Calu3 (cell line): ENCODE measurements at regions not wholly inside any gene's neighbourhood (a gene's known extent, or its start where the extent isn't known, plus 50 kb on each side); places are given as distances from the start of the nearest gene placed in this dataset.

Source experiments
- BruUV-seq: library from RNA; stranded (reverse); fragments of 400-500 nt; replicated peaks from 2 replicates; lab custom pipeline; 2021; lab: Mats Ljungman, UMichigan
- CTCF ChIA-PET: fragments of 300-600 bp; sonication (Branson Sonifier 250); formaldehyde crosslinking; loops from one replicate; lab custom pipeline; 2022; ENCODE audit warnings: antibody characterized with exemption; lab: Charles Lee
- DNase-seq: peaks from one replicate; pipeline ENCODE4 v3.0.0; 2022
- H3K27ac Mint-ChIP-seq: one replicate; pipeline ENCODE4 v1.8.0; 2022; ENCODE audit warnings: mixed read lengths; ENCODE audit not compliant: unreplicated experiment
- H3K27me3 Mint-ChIP-seq: one replicate; pipeline ENCODE4 v1.8.0; 2022; ENCODE audit warnings: mixed read lengths; ENCODE audit not compliant: unreplicated experiment
- H3K36me3 Mint-ChIP-seq: one replicate; pipeline ENCODE4 v1.8.0; 2022; ENCODE audit warnings: mild to moderate bottlenecking, moderate library complexity, mixed read lengths; ENCODE audit not compliant: insufficient read depth, unreplicated experiment
- H3K4me1 Mint-ChIP-seq: one replicate; pipeline ENCODE4 v1.8.0; 2022; ENCODE audit warnings: mild to moderate bottlenecking, low read depth, mixed read lengths; ENCODE audit not compliant: unreplicated experiment
- H3K4me3 Mint-ChIP-seq: one replicate; pipeline ENCODE4 v1.8.0; 2022; ENCODE audit warnings: mild to moderate bottlenecking, low read depth, moderate library complexity, mixed read lengths; ENCODE audit not compliant: unreplicated experiment
- H3K9me3 Mint-ChIP-seq: one replicate; pipeline ENCODE4 v1.8.0; 2022; ENCODE audit warnings: low read depth, mixed read lengths; ENCODE audit not compliant: unreplicated experiment
- intact Hi-C: fragments of 100-400 bp; cut with micrococcal nuclease; formaldehyde crosslinking; loops from one replicate; pipeline ENCODE4 v1.10.0; 2022; ENCODE audit not compliant: unreplicated experiment
- TF ChIP-seq, protein P1 (sequence below): fragments of 200-600 bp; IDR thresholded peaks from one replicate; pipeline ENCODE4 v1.8.0; 2022; ENCODE audit warnings: antibody characterized with exemption; ENCODE audit not compliant: unreplicated experiment

GRCh38 chr5:171678646-171679045 is 107.0 kb upstream of the SMIM23 start:
- Mint-ChIP-seq H3K4me1 (peaks cover 6% of the 10 kb centered on the region), H3K4me3 (no peak overlapping the region), H3K27me3 (peaks cover 100% of the 10 kb centered on the region), H3K27ac (no peak overlapping the region), H3K9me3 (no peaks in the 10 kb centered on the region), H3K36me3 (no peaks in the 10 kb centered on the region)
- no peak for DNase-seq
- CTCF ChIA-PET = no interaction called here
- TF ChIP-seq, protein P1, sequence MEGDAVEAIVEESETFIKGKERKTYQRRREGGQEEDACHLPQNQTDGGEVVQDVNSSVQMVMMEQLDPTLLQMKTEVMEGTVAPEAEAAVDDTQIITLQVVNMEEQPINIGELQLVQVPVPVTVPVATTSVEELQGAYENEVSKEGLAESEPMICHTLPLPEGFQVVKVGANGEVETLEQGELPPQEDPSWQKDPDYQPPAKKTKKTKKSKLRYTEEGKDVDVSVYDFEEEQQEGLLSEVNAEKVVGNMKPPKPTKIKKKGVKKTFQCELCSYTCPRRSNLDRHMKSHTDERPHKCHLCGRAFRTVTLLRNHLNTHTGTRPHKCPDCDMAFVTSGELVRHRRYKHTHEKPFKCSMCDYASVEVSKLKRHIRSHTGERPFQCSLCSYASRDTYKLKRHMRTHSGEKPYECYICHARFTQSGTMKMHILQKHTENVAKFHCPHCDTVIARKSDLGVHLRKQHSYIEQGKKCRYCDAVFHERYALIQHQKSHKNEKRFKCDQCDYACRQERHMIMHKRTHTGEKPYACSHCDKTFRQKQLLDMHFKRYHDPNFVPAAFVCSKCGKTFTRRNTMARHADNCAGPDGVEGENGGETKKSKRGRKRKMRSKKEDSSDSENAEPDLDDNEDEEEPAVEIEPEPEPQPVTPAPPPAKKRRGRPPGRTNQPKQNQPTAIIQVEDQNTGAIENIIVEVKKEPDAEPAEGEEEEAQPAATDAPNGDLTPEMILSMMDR = no peak
- BruUV-seq = no TSS peak
- intact Hi-C loops = no loop called here

- peaks cover 88% of the 10 kb centered on the region for H3K27me3 Mint-ChIP-seq
- CTCF ChIA-PET = no interaction called here
- intact Hi-C loops = no loop called here
- no peaks in the 10 kb centered on the region for H3K36me3 Mint-ChIP-seq
- H3K27ac Mint-ChIP-seq = no peak overlapping the region
- TF ChIP-seq, protein P1 = no peak
- no peak for DNase-seq
- no peaks in the 10 kb centered on the region for H3K9me3 Mint-ChIP-seq
- no TSS peak for BruUV-seq
- H3K4me3 Mint-ChIP-seq = no peak overlapping the region
- H3K4me1 Mint-ChIP-seq = peaks cover 6% of the 10 kb centered on the region
Measured at GRCh38 chr5:171680485-171680884, 105.1 kb upstream of the SMIM23 start.

- no TSS peak for BruUV-seq
- Mint-ChIP-seq H3K27ac (no peak overlapping the region), H3K4me1 (peaks cover 6% of the 10 kb centered on the region), H3K4me3 (no peak overlapping the region), H3K27me3 (peaks cover 82% of the 10 kb centered on the region), H3K9me3 (no peaks in the 10 kb centered on the region), H3K36me3 (no peaks in the 10 kb centered on the region)
- CTCF ChIA-PET = no interaction called here
- DNase-seq = no peak
- TF ChIP-seq, protein P1 = no peak
- intact Hi-C loops = no loop called here
Measured at GRCh38 chr5:171681061-171681460, 104.6 kb upstream of the SMIM23 start.

- peaks cover 6% of the 10 kb centered on the region for H3K4me1 Mint-ChIP-seq
- CTCF ChIA-PET = no interaction called here
- H3K9me3 Mint-ChIP-seq = no peaks in the 10 kb centered on the region
- H3K4me3 Mint-ChIP-seq = no peak overlapping the region
- TF ChIP-seq, protein P1 = no peak
- peaks cover 76% of the 10 kb centered on the region for H3K27me3 Mint-ChIP-seq
- DNase-seq = no peak
- H3K36me3 Mint-ChIP-seq = no peaks in the 10 kb centered on the region
- intact Hi-C loops = no loop called here
- no peak overlapping the region for H3K27ac Mint-ChIP-seq
- BruUV-seq = no TSS peak
Measured at GRCh38 chr5:171681677-171682076, 103.9 kb upstream of the SMIM23 start.

DNA sequence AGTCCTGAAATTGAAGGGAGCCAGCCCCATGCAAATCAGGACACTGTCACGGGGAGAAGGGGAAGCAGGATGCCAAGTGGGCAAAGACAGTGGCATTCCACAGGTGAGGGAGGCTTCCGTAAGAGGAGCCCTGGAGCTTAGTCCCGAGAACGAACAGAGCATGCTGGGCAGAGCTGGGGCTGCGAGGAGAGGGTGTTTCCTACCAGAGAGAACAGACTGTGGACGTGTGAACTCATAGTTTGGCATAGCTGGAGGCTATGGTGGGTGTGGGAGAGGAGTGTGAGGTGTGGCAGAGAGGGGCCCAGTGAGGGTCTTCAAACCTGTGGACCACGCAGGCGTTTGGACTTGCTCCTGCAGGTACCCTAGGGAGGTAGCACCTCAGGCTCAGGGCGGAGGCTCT is 102.8 kb upstream of the SMIM23 start:
- no peaks in the 10 kb centered on the region for H3K36me3 Mint-ChIP-seq
- BruUV-seq = no TSS peak
- TF ChIP-seq, protein P1 = no peak
- peaks cover 6% of the 10 kb centered on the region for H3K4me1 Mint-ChIP-seq
- CTCF ChIA-PET = no interaction called here
- DNase-seq = no peak
- H3K27ac Mint-ChIP-seq = no peak overlapping the region
- H3K4me3 Mint-ChIP-seq = no peak overlapping the region
- peaks cover 65% of the 10 kb centered on the region for H3K27me3 Mint-ChIP-seq
- intact Hi-C loops = no loop called here
- H3K9me3 Mint-ChIP-seq = no peaks in the 10 kb centered on the region
